ENCODE measurements at regions not wholly inside any gene's neighbourhood (a gene's known extent, or its start where the extent isn't known, plus 50 kb on each side); places are given as distances from the start of the nearest gene placed in this dataset.
A peak's percentile ranks its signal among the peaks of the same experiment; 100 is the strongest.

DNA sequence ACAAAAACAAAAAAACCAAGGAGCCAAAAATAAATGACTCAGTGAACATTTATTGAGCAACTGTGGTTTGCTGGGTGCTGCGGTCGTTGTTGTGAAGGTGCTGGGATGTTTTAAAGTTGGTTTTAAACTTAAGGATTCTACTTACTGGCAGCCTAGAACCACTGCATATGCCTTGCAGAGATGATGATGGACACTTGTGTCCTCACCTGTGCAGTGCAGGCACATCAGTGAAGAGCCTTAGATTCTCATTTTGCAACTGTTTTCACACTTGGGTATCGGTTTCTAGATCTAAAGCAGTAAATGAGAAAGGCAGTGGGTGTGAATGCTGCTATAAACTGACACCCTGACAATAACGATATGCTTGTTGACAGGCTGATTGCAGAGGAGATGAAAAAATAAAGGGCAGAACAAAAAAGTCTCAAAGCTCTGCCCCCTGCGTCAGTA is 68.8 kb downstream of the UTRN start:
- TF ChIP-seq, protein P1, sequence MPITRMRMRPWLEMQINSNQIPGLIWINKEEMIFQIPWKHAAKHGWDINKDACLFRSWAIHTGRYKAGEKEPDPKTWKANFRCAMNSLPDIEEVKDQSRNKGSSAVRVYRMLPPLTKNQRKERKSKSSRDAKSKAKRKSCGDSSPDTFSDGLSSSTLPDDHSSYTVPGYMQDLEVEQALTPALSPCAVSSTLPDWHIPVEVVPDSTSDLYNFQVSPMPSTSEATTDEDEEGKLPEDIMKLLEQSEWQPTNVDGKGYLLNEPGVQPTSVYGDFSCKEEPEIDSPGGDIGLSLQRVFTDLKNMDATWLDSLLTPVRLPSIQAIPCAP (CRISPR knock-in tag; IDR thresholded peaks at IDR 0.05): no peak
- Mint-ChIP-seq H3K9me3 (no peaks in the 10 kb centered on the region), H3K4me3 (no peak overlapping the region), H3K27me3 (ENCODE audit: low read depth) (no peaks in the 10 kb centered on the region), H3K27ac (no peak overlapping the region), H3K4me1 (peaks cover 53% of the 10 kb centered on the region), H3K36me3 (no peaks in the 10 kb centered on the region)
- ChIA-PET CTCF (no interaction called here), POLR2A (no interaction called here)
- DNase-seq (ENCODE audit: low spot score) (no peak), ATAC-seq (no peak)

DNA sequence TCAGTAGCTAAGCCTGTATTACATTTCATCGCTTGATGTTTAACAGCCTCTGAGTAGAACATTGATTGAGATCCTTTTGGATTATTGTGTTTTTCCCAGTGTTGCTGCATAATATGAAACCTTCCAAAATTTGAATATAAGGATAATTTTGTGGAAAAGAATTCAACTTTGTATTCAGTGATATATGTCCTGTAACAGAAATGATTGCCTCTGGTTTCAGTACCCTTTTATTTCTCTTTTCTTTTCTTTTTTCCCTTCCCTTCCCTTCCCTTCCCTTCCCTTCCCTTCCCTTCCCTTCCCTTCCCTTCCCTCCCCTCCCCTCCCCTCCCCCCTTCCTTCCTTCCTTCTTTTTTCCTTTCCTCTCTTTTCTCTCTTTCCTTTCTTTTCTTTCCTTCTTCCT is 74.6 kb downstream of the UTRN start:
- no peak overlapping the region for H3K4me3 Mint-ChIP-seq
- ChIA-PET POLR2A (no interaction called here), CTCF (interaction anchor here (1.1 kb wide), 1 partner anchor 97 kb away, joined by 3 read pairs; no protein-coding TSS in a partner anchor)
- no peaks in the 10 kb centered on the region for H3K9me3 Mint-ChIP-seq
- no peak overlapping the region for H3K27ac Mint-ChIP-seq
- no peaks in the 10 kb centered on the region for H3K27me3 Mint-ChIP-seq (ENCODE audit: low read depth)
- DNase-seq (ENCODE audit: low spot score): no peak
- TF ChIP-seq NR2C2 (CRISPR knock-in tag; IDR thresholded peaks at IDR 0.05): no peak
- TF ChIP-seq FOXJ3 (CRISPR knock-in tag; IDR thresholded peaks at IDR 0.05; ENCODE audit: borderline replicate concordance): no peak
- TF ChIP-seq, protein P2, sequence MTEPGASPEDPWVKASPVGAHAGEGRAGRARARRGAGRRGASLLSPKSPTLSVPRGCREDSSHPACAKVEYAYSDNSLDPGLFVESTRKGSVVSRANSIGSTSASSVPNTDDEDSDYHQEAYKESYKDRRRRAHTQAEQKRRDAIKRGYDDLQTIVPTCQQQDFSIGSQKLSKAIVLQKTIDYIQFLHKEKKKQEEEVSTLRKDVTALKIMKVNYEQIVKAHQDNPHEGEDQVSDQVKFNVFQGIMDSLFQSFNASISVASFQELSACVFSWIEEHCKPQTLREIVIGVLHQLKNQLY (CRISPR knock-in tag; IDR thresholded peaks at IDR 0.05): no peak
- no peak for TF ChIP-seq NR3C1 (CRISPR knock-in tag; conservative IDR thresholded peaks at IDR 0.05; ENCODE audit: low read depth)
- TF ChIP-seq ESRRA (CRISPR knock-in tag; IDR thresholded peaks at IDR 0.05; ENCODE audit: borderline replicate concordance): no peak
- TF ChIP-seq, protein P3, sequence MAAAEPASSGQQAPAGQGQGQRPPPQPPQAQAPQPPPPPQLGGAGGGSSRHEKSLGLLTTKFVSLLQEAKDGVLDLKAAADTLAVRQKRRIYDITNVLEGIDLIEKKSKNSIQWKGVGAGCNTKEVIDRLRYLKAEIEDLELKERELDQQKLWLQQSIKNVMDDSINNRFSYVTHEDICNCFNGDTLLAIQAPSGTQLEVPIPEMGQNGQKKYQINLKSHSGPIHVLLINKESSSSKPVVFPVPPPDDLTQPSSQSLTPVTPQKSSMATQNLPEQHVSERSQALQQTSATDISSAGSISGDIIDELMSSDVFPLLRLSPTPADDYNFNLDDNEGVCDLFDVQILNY (CRISPR knock-in tag; IDR thresholded peaks at IDR 0.05): no peak
- TF ChIP-seq ZNF423 (CRISPR knock-in tag; IDR thresholded peaks at IDR 0.05): no peak
- TF ChIP-seq ATF1 (CRISPR knock-in tag; IDR thresholded peaks at IDR 0.05): no peak
- TF ChIP-seq, protein P4, sequence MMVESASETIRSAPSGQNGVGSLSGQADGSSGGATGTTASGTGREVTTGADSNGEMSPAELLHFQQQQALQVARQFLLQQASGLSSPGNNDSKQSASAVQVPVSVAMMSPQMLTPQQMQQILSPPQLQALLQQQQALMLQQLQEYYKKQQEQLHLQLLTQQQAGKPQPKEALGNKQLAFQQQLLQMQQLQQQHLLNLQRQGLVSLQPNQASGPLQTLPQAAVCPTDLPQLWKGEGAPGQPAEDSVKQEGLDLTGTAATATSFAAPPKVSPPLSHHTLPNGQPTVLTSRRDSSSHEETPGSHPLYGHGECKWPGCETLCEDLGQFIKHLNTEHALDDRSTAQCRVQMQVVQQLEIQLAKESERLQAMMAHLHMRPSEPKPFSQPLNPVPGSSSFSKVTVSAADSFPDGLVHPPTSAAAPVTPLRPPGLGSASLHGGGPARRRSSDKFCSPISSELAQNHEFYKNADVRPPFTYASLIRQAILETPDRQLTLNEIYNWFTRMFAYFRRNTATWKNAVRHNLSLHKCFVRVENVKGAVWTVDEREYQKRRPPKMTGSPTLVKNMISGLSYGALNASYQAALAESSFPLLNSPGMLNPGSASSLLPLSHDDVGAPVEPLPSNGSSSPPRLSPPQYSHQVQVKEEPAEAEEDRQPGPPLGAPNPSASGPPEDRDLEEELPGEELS (CRISPR knock-in tag; IDR thresholded peaks at IDR 0.05): no peak
- TF ChIP-seq, protein P5, sequence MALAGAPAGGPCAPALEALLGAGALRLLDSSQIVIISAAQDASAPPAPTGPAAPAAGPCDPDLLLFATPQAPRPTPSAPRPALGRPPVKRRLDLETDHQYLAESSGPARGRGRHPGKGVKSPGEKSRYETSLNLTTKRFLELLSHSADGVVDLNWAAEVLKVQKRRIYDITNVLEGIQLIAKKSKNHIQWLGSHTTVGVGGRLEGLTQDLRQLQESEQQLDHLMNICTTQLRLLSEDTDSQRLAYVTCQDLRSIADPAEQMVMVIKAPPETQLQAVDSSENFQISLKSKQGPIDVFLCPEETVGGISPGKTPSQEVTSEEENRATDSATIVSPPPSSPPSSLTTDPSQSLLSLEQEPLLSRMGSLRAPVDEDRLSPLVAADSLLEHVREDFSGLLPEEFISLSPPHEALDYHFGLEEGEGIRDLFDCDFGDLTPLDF (CRISPR knock-in tag; IDR thresholded peaks at IDR 0.05): no peak
- TF ChIP-seq OVOL2 (CRISPR knock-in tag; IDR thresholded peaks at IDR 0.05; ENCODE audit: borderline replicate concordance): no peak
- TF ChIP-seq, protein P6, sequence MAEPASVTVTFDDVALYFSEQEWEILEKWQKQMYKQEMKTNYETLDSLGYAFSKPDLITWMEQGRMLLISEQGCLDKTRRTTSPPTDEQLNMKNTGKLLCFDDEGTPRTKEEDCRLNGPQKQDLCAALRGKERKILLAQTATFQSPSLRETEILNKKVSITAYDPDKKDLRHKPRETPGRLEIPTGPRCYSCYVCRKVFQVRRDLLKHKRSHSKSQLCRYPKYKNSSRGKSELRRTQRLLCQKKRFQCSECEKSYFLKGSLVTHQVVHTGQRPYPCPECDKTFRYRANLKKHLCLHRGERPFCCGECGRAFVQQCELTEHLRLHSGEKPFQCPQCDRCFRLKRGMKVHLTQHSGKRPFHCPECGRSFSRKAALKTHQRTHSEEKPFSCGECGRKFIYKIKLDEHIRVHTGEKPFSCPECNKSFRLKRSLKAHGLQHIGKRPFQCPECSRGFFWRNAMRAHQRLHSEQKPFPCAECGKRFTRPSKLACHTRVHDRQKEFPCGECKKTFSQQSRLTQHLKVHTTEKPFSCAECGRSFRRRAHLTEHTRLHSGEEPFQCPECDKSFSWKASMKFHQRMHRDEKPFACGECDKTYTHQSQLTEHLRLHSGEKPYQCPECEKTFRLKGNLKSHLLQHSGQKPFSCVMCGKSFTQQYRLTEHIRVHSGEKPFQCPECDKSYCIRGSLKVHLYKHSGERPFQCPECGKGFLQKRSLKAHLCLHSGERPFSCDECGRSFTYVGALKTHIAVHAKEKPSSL (CRISPR knock-in tag; conservative IDR thresholded peaks at IDR 0.05): no peak
- no peaks in the 10 kb centered on the region for H3K36me3 Mint-ChIP-seq
- no peak for ATAC-seq
- H3K4me1 Mint-ChIP-seq: peaks cover 47% of the 10 kb centered on the region

DNA sequence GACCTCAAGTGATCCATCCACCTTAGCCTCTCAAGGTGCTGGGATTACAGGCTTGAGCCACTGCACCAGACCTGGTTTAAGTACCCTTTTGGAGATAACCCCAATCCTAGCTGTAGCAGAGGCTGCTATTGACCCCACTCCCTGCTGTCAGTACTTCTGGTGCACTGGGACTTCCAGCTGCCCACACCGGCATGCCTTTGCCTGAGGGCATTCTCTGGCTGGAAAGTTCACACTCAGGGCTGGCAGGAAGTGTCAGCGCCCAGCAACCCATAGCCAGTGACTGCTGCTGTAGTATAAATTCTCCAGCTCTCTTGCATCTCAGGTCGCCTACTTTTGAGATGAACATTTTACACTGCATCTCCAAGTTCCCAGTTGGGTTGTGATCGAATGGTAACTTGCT is 75.3 kb downstream of the UTRN start:
- ChIA-PET CTCF (interaction anchor here (1.1 kb wide), 1 partner anchor 98 kb away, joined by 3 read pairs; no protein-coding TSS in a partner anchor), POLR2A (no interaction called here)
- H3K27ac Mint-ChIP-seq: no peak overlapping the region
- H3K9me3 Mint-ChIP-seq: no peaks in the 10 kb centered on the region
- ATAC-seq: peak; percentile 79
- H3K36me3 Mint-ChIP-seq: no peaks in the 10 kb centered on the region
- H3K4me3 Mint-ChIP-seq: no peak overlapping the region
- H3K27me3 Mint-ChIP-seq (ENCODE audit: low read depth): no peaks in the 10 kb centered on the region
- no peak for DNase-seq (ENCODE audit: low spot score)
- H3K4me1 Mint-ChIP-seq: peaks cover 48% of the 10 kb centered on the region
- TF ChIP-seq ZNF219 (CRISPR knock-in tag; IDR thresholded peaks at IDR 0.05; ENCODE audit: borderline replicate concordance) (no peak), OVOL2 (CRISPR knock-in tag; IDR thresholded peaks at IDR 0.05; ENCODE audit: borderline replicate concordance) (no peak), JAZF1 (CRISPR knock-in tag; IDR thresholded peaks at IDR 0.05) (no peak), ZNF232 (CRISPR knock-in tag; IDR thresholded peaks at IDR 0.05) (no peak), ETV6 (CRISPR knock-in tag; IDR thresholded peaks at IDR 0.05) (no peak), ZNF396 (CRISPR knock-in tag; IDR thresholded peaks at IDR 0.05; ENCODE audit: borderline replicate concordance) (no peak), ZNF416 (CRISPR knock-in tag; IDR thresholded peaks at IDR 0.05) (no peak), ZNF671 (CRISPR knock-in tag; IDR thresholded peaks at IDR 0.05) (no peak), EMX1 (CRISPR knock-in tag; IDR thresholded peaks at IDR 0.05) (no peak)
- TF ChIP-seq, protein P1 (CRISPR knock-in tag; IDR thresholded peaks at IDR 0.05): no peak
- TF ChIP-seq, protein P7, sequence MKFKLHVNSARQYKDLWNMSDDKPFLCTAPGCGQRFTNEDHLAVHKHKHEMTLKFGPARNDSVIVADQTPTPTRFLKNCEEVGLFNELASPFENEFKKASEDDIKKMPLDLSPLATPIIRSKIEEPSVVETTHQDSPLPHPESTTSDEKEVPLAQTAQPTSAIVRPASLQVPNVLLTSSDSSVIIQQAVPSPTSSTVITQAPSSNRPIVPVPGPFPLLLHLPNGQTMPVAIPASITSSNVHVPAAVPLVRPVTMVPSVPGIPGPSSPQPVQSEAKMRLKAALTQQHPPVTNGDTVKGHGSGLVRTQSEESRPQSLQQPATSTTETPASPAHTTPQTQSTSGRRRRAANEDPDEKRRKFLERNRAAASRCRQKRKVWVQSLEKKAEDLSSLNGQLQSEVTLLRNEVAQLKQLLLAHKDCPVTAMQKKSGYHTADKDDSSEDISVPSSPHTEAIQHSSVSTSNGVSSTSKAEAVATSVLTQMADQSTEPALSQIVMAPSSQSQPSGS (CRISPR knock-in tag; IDR thresholded peaks at IDR 0.05; ENCODE audit: borderline replicate concordance, low read depth): no peak
- TF ChIP-seq, protein P3 (CRISPR knock-in tag; IDR thresholded peaks at IDR 0.05): no peak

Data from WTC11 (cell line).